ENCODE measurements at regions not wholly inside any gene's neighbourhood (a gene's known extent, or its start where the extent isn't known, plus 50 kb on each side); places are given as distances from the start of the nearest gene placed in this dataset.
A peak's percentile ranks its signal among the peaks of the same experiment; 100 is the strongest.
"Not testable (repeated sequence)": the region's sequence is repeated elsewhere in the genome, so short reads cannot be mapped to it uniquely, and the experiment has no call there.

- Histone ChIP-seq H3K27me3 (ENCODE audit: control insufficient read depth in 3 of 3, insufficient read depth in 3 of 3, low read length in 3 of 3) (no peaks in the 10 kb centered on the region), H3K27ac (ENCODE audit: low read depth in 1 of 3, low read length in 2 of 3) (no peak overlapping the region), H3K36me3 (ENCODE audit: control insufficient read depth in 3 of 3, insufficient read depth in 2 of 3, low read depth in 1 of 3, low read length in 3 of 3) (no peaks in the 10 kb centered on the region), H3K9me3 (ENCODE audit: control insufficient read depth in 2 of 2, insufficient read depth in 1 of 2, low read depth in 1 of 2, low read length in 1 of 2) (no peaks in the 10 kb centered on the region), H3K4me3 (ENCODE audit: low read depth in 1 of 3, low read length in 3 of 3) (no peak overlapping the region), H3K4me1 (ENCODE audit: control insufficient read depth in 3 of 3, insufficient read depth in 2 of 3, low read depth in 1 of 3, low read length in 2 of 3) (peaks cover 0 to 4% (median 0%) of the 10 kb centered on the region in 3 donors)
- FAIRE-seq (no peak), DNase-seq (no peak)
- 64 to 69% (median 65%) methylated on average over 4 of the region's 4 CpGs for WGBS, 3 donors
Observed at GRCh38 chr7:17408904-17409290, 110.4 kb downstream of the AHR start.

GRCh38 chr7:17411922-17412321 is 113.5 kb downstream of the AHR start:
- FAIRE-seq (no peak), DNase-seq (no peak)
- H3K4me3 ChIP-seq (ENCODE audit: low read depth in 1 of 3, low read length in 3 of 3): no peak overlapping the region
- no peaks in the 10 kb centered on the region for H3K9me3 ChIP-seq (ENCODE audit: control insufficient read depth in 2 of 2, insufficient read depth in 1 of 2, low read depth in 1 of 2, low read length in 1 of 2)
- H3K27ac ChIP-seq (ENCODE audit: low read depth in 1 of 3, low read length in 2 of 3): no peak overlapping the region
- 58 to 77% (median 73%) methylated on average over 3 of the region's 3 CpGs for WGBS, 3 donors
- peaks cover 0 to 4% (median 0%) of the 10 kb centered on the region in 3 donors for H3K4me1 ChIP-seq (ENCODE audit: control insufficient read depth in 3 of 3, insufficient read depth in 2 of 3, low read depth in 1 of 3, low read length in 2 of 3)
- H3K36me3 ChIP-seq (ENCODE audit: control insufficient read depth in 3 of 3, insufficient read depth in 2 of 3, low read depth in 1 of 3, low read length in 3 of 3): no peaks in the 10 kb centered on the region
- H3K27me3 ChIP-seq (ENCODE audit: control insufficient read depth in 3 of 3, insufficient read depth in 3 of 3, low read length in 3 of 3): no peaks in the 10 kb centered on the region

GRCh38 chr7:17412883-17413282 is 114.4 kb downstream of the AHR start:
- peaks cover 0 to 4% (median 0%) of the 10 kb centered on the region in 3 donors for H3K4me1 ChIP-seq (ENCODE audit: control insufficient read depth in 3 of 3, insufficient read depth in 2 of 3, low read depth in 1 of 3, low read length in 2 of 3)
- no peaks in the 10 kb centered on the region for H3K36me3 ChIP-seq (ENCODE audit: control insufficient read depth in 3 of 3, insufficient read depth in 2 of 3, low read depth in 1 of 3, low read length in 3 of 3)
- H3K4me3 ChIP-seq (ENCODE audit: low read depth in 1 of 3, low read length in 3 of 3): no peak overlapping the region
- H3K9me3 ChIP-seq (ENCODE audit: control insufficient read depth in 2 of 2, insufficient read depth in 1 of 2, low read depth in 1 of 2, low read length in 1 of 2): no peaks in the 10 kb centered on the region
- DNase-seq (peak in 1 of 2 donors; percentile 22), FAIRE-seq (no peak)
- H3K27ac ChIP-seq (ENCODE audit: low read depth in 1 of 3, low read length in 2 of 3): no peak overlapping the region
- 67 to 100% (median 100%) methylated on average over 1 of the region's 1 CpG for WGBS, 3 donors
- H3K27me3 ChIP-seq (ENCODE audit: control insufficient read depth in 3 of 3, insufficient read depth in 3 of 3, low read length in 3 of 3): no peaks in the 10 kb centered on the region

GRCh38 chr7:17415955-17416354 is 117.5 kb downstream of the AHR start:
- Histone ChIP-seq H3K9me3 (ENCODE audit: control insufficient read depth in 2 of 2, insufficient read depth in 1 of 2, low read depth in 1 of 2, low read length in 1 of 2) (no peaks in the 10 kb centered on the region), H3K36me3 (ENCODE audit: control insufficient read depth in 3 of 3, insufficient read depth in 2 of 3, low read depth in 1 of 3, low read length in 3 of 3) (no peaks in the 10 kb centered on the region), H3K27ac (ENCODE audit: low read depth in 1 of 3, low read length in 2 of 3) (no peak overlapping the region), H3K4me3 (ENCODE audit: low read depth in 1 of 3, low read length in 3 of 3) (no peak overlapping the region), H3K27me3 (ENCODE audit: control insufficient read depth in 3 of 3, insufficient read depth in 3 of 3, low read length in 3 of 3) (no peaks in the 10 kb centered on the region), H3K4me1 (ENCODE audit: control insufficient read depth in 3 of 3, insufficient read depth in 2 of 3, low read depth in 1 of 3, low read length in 2 of 3) (no peaks in the 10 kb centered on the region)
- 91 to 97% (median 93%) methylated on average over 2 of the region's 2 CpGs for WGBS, 3 donors
- FAIRE-seq (no peak), DNase-seq (no peak)

GRCh38 chr7:17420308-17421015 is 122.0 kb downstream of the AHR start:
- H3K27me3 ChIP-seq (ENCODE audit: control insufficient read depth in 3 of 3, insufficient read depth in 3 of 3, low read length in 3 of 3); H3K9me3 ChIP-seq (ENCODE audit: control insufficient read depth in 2 of 2, insufficient read depth in 1 of 2, low read depth in 1 of 2, low read length in 1 of 2); H3K36me3 ChIP-seq (ENCODE audit: control insufficient read depth in 3 of 3, insufficient read depth in 2 of 3, low read depth in 1 of 3, low read length in 3 of 3); H3K4me1 ChIP-seq (ENCODE audit: control insufficient read depth in 3 of 3, insufficient read depth in 2 of 3, low read depth in 1 of 3, low read length in 2 of 3); H3K4me3 ChIP-seq (ENCODE audit: low read depth in 1 of 3, low read length in 3 of 3); DNase-seq; FAIRE-seq; H3K27ac ChIP-seq (ENCODE audit: low read depth in 1 of 3, low read length in 2 of 3): not testable (repeated sequence)
- WGBS, 3 donors: 90 to 95% (median 92%) methylated on average over 7 of the region's 7 CpGs

GRCh38 chr7:17421941-17422340 is 123.5 kb downstream of the AHR start:
- Histone ChIP-seq H3K9me3 (ENCODE audit: control insufficient read depth in 2 of 2, insufficient read depth in 1 of 2, low read depth in 1 of 2, low read length in 1 of 2) (no peaks in the 10 kb centered on the region), H3K36me3 (ENCODE audit: control insufficient read depth in 3 of 3, insufficient read depth in 2 of 3, low read depth in 1 of 3, low read length in 3 of 3) (no peaks in the 10 kb centered on the region), H3K27me3 (ENCODE audit: control insufficient read depth in 3 of 3, insufficient read depth in 3 of 3, low read length in 3 of 3) (no peaks in the 10 kb centered on the region), H3K27ac (ENCODE audit: low read depth in 1 of 3, low read length in 2 of 3) (no peak overlapping the region), H3K4me1 (ENCODE audit: control insufficient read depth in 3 of 3, insufficient read depth in 2 of 3, low read depth in 1 of 3, low read length in 2 of 3) (no peaks in the 10 kb centered on the region), H3K4me3 (ENCODE audit: low read depth in 1 of 3, low read length in 3 of 3) (no peak overlapping the region)
- 69 to 77% (median 74%) methylated on average over 4 of the region's 4 CpGs for WGBS, 3 donors
- DNase-seq (no peak), FAIRE-seq (no peak)

GRCh38 chr7:17422966-17423365 is 124.5 kb downstream of the AHR start:
- Histone ChIP-seq H3K27me3 (ENCODE audit: control insufficient read depth in 3 of 3, insufficient read depth in 3 of 3, low read length in 3 of 3) (no peaks in the 10 kb centered on the region), H3K27ac (ENCODE audit: low read depth in 1 of 3, low read length in 2 of 3) (no peak overlapping the region), H3K9me3 (ENCODE audit: control insufficient read depth in 2 of 2, insufficient read depth in 1 of 2, low read depth in 1 of 2, low read length in 1 of 2) (peaks cover 0 to 3% of the 10 kb centered on the region in 2 donors), H3K4me1 (ENCODE audit: control insufficient read depth in 3 of 3, insufficient read depth in 2 of 3, low read depth in 1 of 3, low read length in 2 of 3) (no peaks in the 10 kb centered on the region), H3K4me3 (ENCODE audit: low read depth in 1 of 3, low read length in 3 of 3) (no peak overlapping the region), H3K36me3 (ENCODE audit: control insufficient read depth in 3 of 3, insufficient read depth in 2 of 3, low read depth in 1 of 3, low read length in 3 of 3) (no peaks in the 10 kb centered on the region)
- DNase-seq (no peak), FAIRE-seq (no peak)
- 62 to 77% (median 76%) methylated on average over 2 of the region's 2 CpGs for WGBS, 3 donors

GRCh38 chr7:17427924-17428323 is 129.5 kb downstream of the AHR start:
- peaks cover 0 to 10% of the 10 kb centered on the region in 2 donors for H3K9me3 ChIP-seq (ENCODE audit: control insufficient read depth in 2 of 2, insufficient read depth in 1 of 2, low read depth in 1 of 2, low read length in 1 of 2)
- H3K4me3 ChIP-seq (ENCODE audit: low read depth in 1 of 3, low read length in 3 of 3): no peak overlapping the region
- no peaks in the 10 kb centered on the region for H3K27me3 ChIP-seq (ENCODE audit: control insufficient read depth in 3 of 3, insufficient read depth in 3 of 3, low read length in 3 of 3)
- no peaks in the 10 kb centered on the region for H3K4me1 ChIP-seq (ENCODE audit: control insufficient read depth in 3 of 3, insufficient read depth in 2 of 3, low read depth in 1 of 3, low read length in 2 of 3)
- H3K27ac ChIP-seq (ENCODE audit: low read depth in 1 of 3, low read length in 2 of 3): no peak overlapping the region
- FAIRE-seq (no peak), DNase-seq (no peak)
- H3K36me3 ChIP-seq (ENCODE audit: control insufficient read depth in 3 of 3, insufficient read depth in 2 of 3, low read depth in 1 of 3, low read length in 3 of 3): no peaks in the 10 kb centered on the region

- FAIRE-seq: no peak
- Histone ChIP-seq H3K4me3 (ENCODE audit: low read depth in 1 of 3, low read length in 3 of 3) (no peak overlapping the region), H3K27me3 (ENCODE audit: control insufficient read depth in 3 of 3, insufficient read depth in 3 of 3, low read length in 3 of 3) (no peaks in the 10 kb centered on the region), H3K4me1 (ENCODE audit: control insufficient read depth in 3 of 3, insufficient read depth in 2 of 3, low read depth in 1 of 3, low read length in 2 of 3) (no peaks in the 10 kb centered on the region), H3K27ac (ENCODE audit: low read depth in 1 of 3, low read length in 2 of 3) (no peak overlapping the region), H3K9me3 (ENCODE audit: control insufficient read depth in 2 of 2, insufficient read depth in 1 of 2, low read depth in 1 of 2, low read length in 1 of 2) (peaks cover 0 to 10% of the 10 kb centered on the region in 2 donors), H3K36me3 (ENCODE audit: control insufficient read depth in 3 of 3, insufficient read depth in 2 of 3, low read depth in 1 of 3, low read length in 3 of 3) (no peaks in the 10 kb centered on the region)
- WGBS, 3 donors: 71 to 85% (median 72%) methylated on average over 4 of the region's 4 CpGs
- no peak for DNase-seq
Observed at GRCh38 chr7:17429579-17429978, 131.1 kb downstream of the AHR start.
